RKO (cell line): ENCODE measurements at regions not wholly inside any gene's neighbourhood (a gene's known extent, or its start where the extent isn't known, plus 50 kb on each side); places are given as distances from the start of the nearest gene placed in this dataset.
A peak's percentile ranks its signal among the peaks of the same experiment; 100 is the strongest.
"Not testable (repeated sequence)": the region's sequence is repeated elsewhere in the genome, so short reads cannot be mapped to it uniquely, and the experiment has no call there.

Experiments
- DNase-seq: peaks from one replicate; pipeline ENCODE4 v3.0.0-alpha.2; 2016; ENCODE audit warnings: low spot score

- DNase-seq: no peak
These were observed 153.0 kb upstream of the PDE1C start for GRCh38 chr7:32223071-32223650.

GRCh38 chr7:32222251-32222900, 152.2 kb upstream of the PDE1C start:
- no peak for DNase-seq

GRCh38 chr7:32221736-32222135, 151.5 kb upstream of the PDE1C start:
- DNase-seq: no peak

GRCh38 chr7:32221056-32221455, 150.8 kb upstream of the PDE1C start:
- no peak for DNase-seq

GRCh38 chr7:32219831-32220230, 149.6 kb upstream of the PDE1C start:
- not testable (repeated sequence) for DNase-seq

- no peak for DNase-seq
These were observed 149.2 kb upstream of the PDE1C start for GRCh38 chr7:32219416-32219815.

GRCh38 chr7:32218741-32219288, 148.6 kb upstream of the PDE1C start:
- DNase-seq: no peak

- DNase-seq: no peak
These were observed 147.9 kb upstream of the PDE1C start for GRCh38 chr7:32218154-32218467.

GRCh38 chr7:32217341-32218153, 147.3 kb upstream of the PDE1C start:
- DNase-seq: no peak

- DNase-seq: no peak
These were observed 146.6 kb upstream of the PDE1C start for GRCh38 chr7:32216759-32217158.

- DNase-seq: no peak
These were observed 145.5 kb upstream of the PDE1C start for GRCh38 chr7:32215697-32216096.

GRCh38 chr7:32214913-32215312, 144.7 kb upstream of the PDE1C start:
- DNase-seq: no peak

- DNase-seq: no peak
These were observed 142.1 kb upstream of the PDE1C start for GRCh38 chr7:32212321-32212720.

- no peak for DNase-seq
These were observed 136.8 kb upstream of the PDE1C start for GRCh38 chr7:32206987-32207386.

- no peak for DNase-seq
These were observed 136.3 kb upstream of the PDE1C start for GRCh38 chr7:32206488-32206887.

GRCh38 chr7:32205298-32205824, 135.2 kb upstream of the PDE1C start:
- DNase-seq: not testable (repeated sequence)

GRCh38 chr7:32204361-32205018, 134.3 kb upstream of the PDE1C start:
- peak; percentile 84 for DNase-seq

GRCh38 chr7:32200646-32201045, 130.4 kb upstream of the PDE1C start:
- no peak for DNase-seq

- no peak for DNase-seq
These were observed 124.3 kb upstream of the PDE1C start for GRCh38 chr7:32194537-32194936.

- DNase-seq: no peak
These were observed 121.1 kb upstream of the PDE1C start for GRCh38 chr7:32191305-32191704.

GRCh38 chr7:32179567-32179966, 109.4 kb upstream of the PDE1C start:
- DNase-seq: peak; percentile 15

- DNase-seq: no peak
These were observed 108.6 kb upstream of the PDE1C start for GRCh38 chr7:32178677-32179366.
